K562 (cell line): ENCODE measurements at regions not wholly inside any gene's neighbourhood (a gene's known extent, or its start where the extent isn't known, plus 50 kb on each side); places are given as distances from the start of the nearest gene placed in this dataset.

Source experiments
- ATF3 ChIP-seq, 2 experiments: fragments of 450-650 bp in 1 of 2; sonication (generic) in 1 of 2; formaldehyde crosslinking in 1 of 2; IDR thresholded peaks in 1 of 2; conservative IDR thresholded peaks in 1 of 2; 2 replicates each; pipeline versions ENCODE4 v1.6.1 to v1.8.1; 2016 to 2023; ENCODE audit warnings: mild to moderate bottlenecking in 2 of 2, moderate library complexity in 2 of 2, inconsistent platforms in 1 of 2, missing genetic modification reagents in 1 of 2
- E2F1 ChIP-seq: sonication (generic); formaldehyde crosslinking; IDR thresholded peaks from 2 replicates; pipeline ENCODE4 v1.8.1; 2023; ENCODE audit warnings: mild to moderate bottlenecking, missing genetic modification reagents, moderate library complexity
- MAFK ChIP-seq: IDR thresholded peaks from 2 replicates; pipeline ENCODE4 v1.6.1; 2011; ENCODE audit warnings: low read length, improper control_type of control experiment
- POLR2AphosphoS5 ChIP-seq: IDR thresholded peaks from 2 replicates; pipeline ENCODE4 v1.6.1; 2011; ENCODE audit warnings: mild to moderate bottlenecking, low read depth, low read length, moderate library complexity; ENCODE audit not compliant: control insufficient read depth, insufficient read depth
- SMC3 ChIP-seq: conservative IDR thresholded peaks from 2 replicates; pipeline ENCODE4 v1.6.1; 2011; ENCODE audit warnings: low read depth, low read length, improper control_type of control experiment; ENCODE audit not compliant: insufficient read depth
- TOE1 ChIP-seq, 2 experiments: fragments of 450-650 bp in 1 of 2; sonication (generic) in 1 of 2; formaldehyde crosslinking in 1 of 2; IDR thresholded peaks; 2 replicates each; pipeline versions ENCODE4 v1.7.1 to v1.8.0; 2016 to 2022; ENCODE audit warnings: borderline replicate concordance in 2 of 2, mild to moderate bottlenecking in 2 of 2, antibody characterized with exemption in 1 of 2, inconsistent platforms in 1 of 2, low read depth in 1 of 2, missing genetic modification reagents in 1 of 2, moderate library complexity in 1 of 2
- TRIM25 ChIP-seq: fragments of 450-650 bp; IDR thresholded peaks from 2 replicates; pipeline ENCODE4 v1.7.0; 2016; ENCODE audit warnings: borderline replicate concordance
- ZC3H8 ChIP-seq: fragments of 450-650 bp; IDR thresholded peaks from 2 replicates; pipeline ENCODE4 v1.6.1; 2017

- TF ChIP-seq TRIM25 (no peak), ATF3 (IDR thresholded peaks at IDR 0.05) (no peak), ATF3 (CRISPR knock-in tag; conservative IDR thresholded peaks at IDR 0.05) (no peak), ZC3H8 (no peak), E2F1 (CRISPR knock-in tag) (no peak), TOE1 (IDR thresholded peaks at IDR 0.05; ENCODE audit: borderline replicate concordance) (no peak), TOE1 (CRISPR knock-in tag; IDR thresholded peaks at IDR 0.05; ENCODE audit: borderline replicate concordance, low read depth) (no peak), POLR2AphosphoS5 (no peak), SMC3 (no peak), MAFK (no peak)
Measured at GRCh38 chr20:4626228-4626627, 60.0 kb upstream of the PRNP start.
